ENCODE measurements at regions not wholly inside any gene's neighbourhood (a gene's known extent, or its start where the extent isn't known, plus 50 kb on each side); places are given as distances from the start of the nearest gene placed in this dataset.

DNA sequence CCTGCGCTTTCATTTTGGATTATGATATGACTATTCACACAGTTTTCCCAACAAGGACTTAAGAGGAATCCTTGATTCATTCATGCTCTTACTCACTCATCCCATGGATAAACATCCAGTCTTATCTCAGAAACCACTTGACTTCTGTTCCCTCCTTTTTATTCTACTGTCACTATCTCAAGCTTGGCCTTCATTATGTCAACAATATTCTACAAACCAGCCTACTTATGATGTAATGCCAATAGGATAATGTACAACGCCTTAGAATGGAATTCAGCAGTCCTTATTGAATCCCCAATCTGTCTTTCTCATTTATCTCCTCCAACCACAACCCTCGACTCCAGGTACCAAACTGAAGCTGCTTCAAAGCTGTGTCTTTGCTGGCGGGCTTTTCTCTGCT is 448.5 kb downstream of the PDZRN4 start:
- DNase-seq (ENCODE audit: low spot score): no peak
- H3K27ac ChIP-seq: no peak overlapping the region
- POLR2A ChIA-PET (ENCODE audit: low non-redundant PET): no interaction called here
- CTCF ChIA-PET: interaction anchor here (0.5 kb wide), 1 partner anchor 809 kb away, joined by 6 read pairs; no protein-coding TSS in a partner anchor
- TF ChIP-seq, protein P1, sequence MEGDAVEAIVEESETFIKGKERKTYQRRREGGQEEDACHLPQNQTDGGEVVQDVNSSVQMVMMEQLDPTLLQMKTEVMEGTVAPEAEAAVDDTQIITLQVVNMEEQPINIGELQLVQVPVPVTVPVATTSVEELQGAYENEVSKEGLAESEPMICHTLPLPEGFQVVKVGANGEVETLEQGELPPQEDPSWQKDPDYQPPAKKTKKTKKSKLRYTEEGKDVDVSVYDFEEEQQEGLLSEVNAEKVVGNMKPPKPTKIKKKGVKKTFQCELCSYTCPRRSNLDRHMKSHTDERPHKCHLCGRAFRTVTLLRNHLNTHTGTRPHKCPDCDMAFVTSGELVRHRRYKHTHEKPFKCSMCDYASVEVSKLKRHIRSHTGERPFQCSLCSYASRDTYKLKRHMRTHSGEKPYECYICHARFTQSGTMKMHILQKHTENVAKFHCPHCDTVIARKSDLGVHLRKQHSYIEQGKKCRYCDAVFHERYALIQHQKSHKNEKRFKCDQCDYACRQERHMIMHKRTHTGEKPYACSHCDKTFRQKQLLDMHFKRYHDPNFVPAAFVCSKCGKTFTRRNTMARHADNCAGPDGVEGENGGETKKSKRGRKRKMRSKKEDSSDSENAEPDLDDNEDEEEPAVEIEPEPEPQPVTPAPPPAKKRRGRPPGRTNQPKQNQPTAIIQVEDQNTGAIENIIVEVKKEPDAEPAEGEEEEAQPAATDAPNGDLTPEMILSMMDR (conservative IDR thresholded peaks at IDR 0.05; ENCODE audit: low read depth): no peak

DNA sequence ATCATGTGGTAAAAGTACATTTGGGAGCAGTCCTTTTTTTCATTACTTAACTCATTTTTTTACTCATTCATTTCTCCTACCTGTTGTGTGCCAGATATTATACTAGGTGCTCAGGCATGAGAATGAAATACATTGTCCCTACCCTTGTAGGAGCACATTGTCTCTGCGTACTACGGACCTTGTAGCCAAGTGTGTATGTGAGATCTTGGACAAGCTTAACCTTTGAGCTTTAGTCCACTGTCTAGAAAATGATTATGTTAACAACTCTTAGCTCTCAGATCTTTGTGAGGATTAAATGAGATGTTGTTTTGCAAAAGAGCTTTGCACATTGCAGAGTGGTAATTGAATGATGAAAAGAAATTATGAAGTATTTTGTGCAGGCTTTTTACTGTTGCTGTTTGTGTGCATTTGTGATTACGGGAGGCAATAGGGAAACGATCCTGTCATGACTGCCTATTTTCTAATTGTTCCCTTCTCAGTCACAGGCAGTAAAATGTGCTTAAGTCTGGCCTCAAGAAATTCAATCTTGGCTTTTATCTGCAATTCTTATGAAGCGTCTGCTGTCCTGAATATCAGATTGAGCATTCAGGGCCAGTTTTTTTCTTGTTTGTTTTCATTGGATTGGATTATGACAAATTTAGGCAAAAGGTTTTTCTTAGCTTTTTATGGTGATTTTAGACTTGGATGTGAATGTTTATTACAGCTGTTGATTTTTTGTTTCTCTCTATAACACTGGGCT is 447.7 kb downstream of the PDZRN4 start:
- TF ChIP-seq, protein P1 (conservative IDR thresholded peaks at IDR 0.05; ENCODE audit: low read depth): no peak
- CTCF ChIA-PET: no interaction called here
- no peak overlapping the region for H3K27ac ChIP-seq
- POLR2A ChIA-PET (ENCODE audit: low non-redundant PET): no interaction called here
- DNase-seq (ENCODE audit: low spot score): no peak

DNA sequence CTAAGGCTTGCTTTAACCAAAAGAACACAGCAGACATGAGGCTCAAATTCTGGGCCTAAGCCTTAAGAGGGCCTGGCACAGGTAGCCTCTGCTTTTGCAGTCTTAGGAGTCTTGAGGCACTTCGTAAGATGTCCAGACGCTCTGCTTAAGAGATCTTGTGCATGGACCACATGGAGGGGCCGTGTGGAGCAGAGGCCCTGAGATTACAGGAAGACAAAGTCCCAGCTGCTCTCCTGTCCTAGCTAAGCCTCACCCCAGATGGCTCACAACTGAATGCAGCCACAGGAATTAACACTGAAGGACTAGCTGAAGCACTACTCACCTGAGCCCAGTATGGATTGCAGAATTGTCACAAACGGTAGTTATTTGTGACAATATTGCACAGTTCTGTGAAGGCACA is 446.0 kb downstream of the PDZRN4 start:
- TF ChIP-seq, protein P1 (conservative IDR thresholded peaks at IDR 0.05; ENCODE audit: low read depth): no peak
- POLR2A ChIA-PET (ENCODE audit: low non-redundant PET): no interaction called here
- H3K27ac ChIP-seq: no peak overlapping the region
- CTCF ChIA-PET: no interaction called here
- no peak for DNase-seq (ENCODE audit: low spot score)

DNA sequence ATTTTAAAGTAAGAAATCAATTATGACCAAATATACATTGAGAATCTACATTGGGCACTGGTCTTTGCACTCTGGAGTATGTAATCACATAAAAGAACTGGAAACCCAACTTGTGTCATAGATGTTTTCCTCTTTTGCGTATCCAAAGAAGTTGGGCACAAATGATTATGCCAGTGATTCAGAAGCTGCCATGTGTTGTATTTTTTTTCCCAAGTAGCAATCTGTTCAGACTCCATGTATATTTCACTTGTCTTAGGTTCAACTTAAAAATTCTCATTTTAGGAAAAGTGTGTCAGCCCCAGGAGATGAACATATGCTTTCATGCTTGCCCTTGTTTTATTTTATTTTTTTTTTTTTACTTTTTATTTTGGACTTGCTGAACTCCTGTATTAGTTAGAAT is 441.5 kb downstream of the PDZRN4 start:
- no peak for DNase-seq (ENCODE audit: low spot score)
- CTCF ChIA-PET: no interaction called here
- H3K27ac ChIP-seq: no peak overlapping the region
- TF ChIP-seq, protein P1 (conservative IDR thresholded peaks at IDR 0.05; ENCODE audit: low read depth): no peak
- POLR2A ChIA-PET (ENCODE audit: low non-redundant PET): no interaction called here

DNA sequence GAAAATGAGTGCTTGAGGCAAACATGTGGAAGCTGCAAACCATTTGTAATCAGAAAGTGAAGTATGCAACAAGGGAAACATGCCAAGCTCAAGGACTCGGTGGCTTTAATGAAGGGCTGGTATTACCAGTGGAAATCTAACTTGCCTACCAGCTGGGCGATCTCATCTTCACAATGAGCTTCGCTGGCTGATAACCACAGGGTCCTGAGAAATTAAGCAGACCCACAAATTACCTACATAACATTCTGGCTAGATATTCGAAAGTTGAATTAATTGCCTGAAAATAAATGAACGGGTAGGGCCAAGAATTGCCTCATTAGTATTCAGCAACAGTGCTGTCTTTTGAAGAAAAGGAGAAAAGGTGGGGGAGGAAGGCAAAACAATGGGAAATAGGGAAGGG is 439.4 kb downstream of the PDZRN4 start:
- CTCF ChIA-PET: no interaction called here
- TF ChIP-seq, protein P1 (conservative IDR thresholded peaks at IDR 0.05; ENCODE audit: low read depth): no peak
- DNase-seq (ENCODE audit: low spot score): no peak
- H3K27ac ChIP-seq: no peak overlapping the region
- POLR2A ChIA-PET (ENCODE audit: low non-redundant PET): no interaction called here

DNA sequence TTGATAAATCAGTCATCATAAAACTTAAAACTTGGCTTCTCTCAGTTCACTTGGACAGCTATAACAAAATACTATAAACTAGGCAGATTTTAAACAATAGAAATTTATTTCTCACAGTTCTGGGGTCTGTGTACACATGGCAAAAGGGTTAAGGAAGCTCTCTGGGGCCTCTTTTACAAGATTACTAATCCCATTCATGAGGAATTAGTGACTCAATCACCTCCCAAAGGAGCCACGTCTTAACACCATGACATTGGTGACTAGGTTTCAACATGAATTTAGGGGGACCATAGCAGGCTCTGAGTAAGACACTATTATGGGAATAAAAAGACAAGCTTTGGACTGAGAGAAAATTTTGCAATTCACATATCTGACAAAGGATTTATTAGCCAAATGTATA is 436.5 kb downstream of the PDZRN4 start:
- no peak for DNase-seq (ENCODE audit: low spot score)
- no peak overlapping the region for H3K27ac ChIP-seq
- TF ChIP-seq, protein P1 (conservative IDR thresholded peaks at IDR 0.05; ENCODE audit: low read depth): no peak
- POLR2A ChIA-PET (ENCODE audit: low non-redundant PET): no interaction called here
- CTCF ChIA-PET: no interaction called here
